ENCODE measurements at regions not wholly inside any gene's neighbourhood (a gene's known extent, or its start where the extent isn't known, plus 50 kb on each side); places are given as distances from the start of the nearest gene placed in this dataset.

- H3K36me3 ChIP-seq (ENCODE audit: insufficient read depth, low read length) = no peaks in the 10 kb centered on the region
- H3K4me1 ChIP-seq (ENCODE audit: insufficient read depth, low read length) = no peaks in the 10 kb centered on the region
- no peaks in the 10 kb centered on the region for H3K9me3 ChIP-seq (ENCODE audit: control insufficient read depth, insufficient read depth, low read length)
- no peak overlapping the region for H3K9ac ChIP-seq (ENCODE audit: low read depth, low read length)
These were observed 66.7 kb downstream of the BARHL2 start for GRCh38 chr1:90650401-90650800.

- H3K36me3 ChIP-seq (ENCODE audit: insufficient read depth, low read length) = no peaks in the 10 kb centered on the region
- H3K4me1 ChIP-seq (ENCODE audit: insufficient read depth, low read length) = no peaks in the 10 kb centered on the region
- H3K9me3 ChIP-seq (ENCODE audit: control insufficient read depth, insufficient read depth, low read length) = no peaks in the 10 kb centered on the region
- H3K9ac ChIP-seq (ENCODE audit: low read depth, low read length) = no peak overlapping the region
These were observed 76.8 kb downstream of the BARHL2 start for GRCh38 chr1:90640325-90640724.

- Histone ChIP-seq H3K36me3 (ENCODE audit: insufficient read depth, low read length) (no peaks in the 10 kb centered on the region), H3K9ac (ENCODE audit: low read depth, low read length) (no peak overlapping the region), H3K4me1 (ENCODE audit: insufficient read depth, low read length) (no peaks in the 10 kb centered on the region), H3K9me3 (ENCODE audit: control insufficient read depth, insufficient read depth, low read length) (no peaks in the 10 kb centered on the region)
These were observed 94.4 kb downstream of the BARHL2 start for GRCh38 chr1:90622666-90623065.

- Histone ChIP-seq H3K4me1 (ENCODE audit: insufficient read depth, low read length) (no peaks in the 10 kb centered on the region), H3K36me3 (ENCODE audit: insufficient read depth, low read length) (no peaks in the 10 kb centered on the region), H3K9me3 (ENCODE audit: control insufficient read depth, insufficient read depth, low read length) (no peaks in the 10 kb centered on the region), H3K9ac (ENCODE audit: low read depth, low read length) (no peak overlapping the region)
These were observed 95.1 kb downstream of the BARHL2 start for GRCh38 chr1:90621986-90622385.

GRCh38 chr1:90616395-90616794 is 100.7 kb downstream of the BARHL2 start:
- H3K9me3 ChIP-seq (ENCODE audit: control insufficient read depth, insufficient read depth, low read length) = no peaks in the 10 kb centered on the region
- no peaks in the 10 kb centered on the region for H3K36me3 ChIP-seq (ENCODE audit: insufficient read depth, low read length)
- H3K4me1 ChIP-seq (ENCODE audit: insufficient read depth, low read length) = no peaks in the 10 kb centered on the region
- H3K9ac ChIP-seq (ENCODE audit: low read depth, low read length) = no peak overlapping the region

GRCh38 chr1:90614872-90615271 is 102.2 kb downstream of the BARHL2 start:
- H3K36me3 ChIP-seq (ENCODE audit: insufficient read depth, low read length) = no peaks in the 10 kb centered on the region

GRCh38 chr1:90613371-90613770 is 103.7 kb downstream of the BARHL2 start:
- no peak overlapping the region for H3K9ac ChIP-seq (ENCODE audit: low read depth, low read length)

More at GRCh38 chr1:90614872-90615271, 102.2 kb downstream of the BARHL2 start:
- no peak overlapping the region for H3K9ac ChIP-seq (ENCODE audit: low read depth, low read length)
- H3K4me1 ChIP-seq (ENCODE audit: insufficient read depth, low read length) = no peaks in the 10 kb centered on the region
- no peaks in the 10 kb centered on the region for H3K9me3 ChIP-seq (ENCODE audit: control insufficient read depth, insufficient read depth, low read length)

GRCh38 chr1:90612033-90612432 is 105.1 kb downstream of the BARHL2 start:
- no peak overlapping the region for H3K9ac ChIP-seq (ENCODE audit: low read depth, low read length)
- no peaks in the 10 kb centered on the region for H3K36me3 ChIP-seq (ENCODE audit: insufficient read depth, low read length)
- H3K4me1 ChIP-seq (ENCODE audit: insufficient read depth, low read length) = no peaks in the 10 kb centered on the region
- no peaks in the 10 kb centered on the region for H3K9me3 ChIP-seq (ENCODE audit: control insufficient read depth, insufficient read depth, low read length)

More at GRCh38 chr1:90613371-90613770, 103.7 kb downstream of the BARHL2 start:
- Histone ChIP-seq H3K9me3 (ENCODE audit: control insufficient read depth, insufficient read depth, low read length) (no peaks in the 10 kb centered on the region), H3K4me1 (ENCODE audit: insufficient read depth, low read length) (no peaks in the 10 kb centered on the region), H3K36me3 (ENCODE audit: insufficient read depth, low read length) (no peaks in the 10 kb centered on the region)

GRCh38 chr1:90607736-90608135 is 109.4 kb downstream of the BARHL2 start:
- H3K36me3 ChIP-seq (ENCODE audit: insufficient read depth, low read length) = no peaks in the 10 kb centered on the region
- H3K9me3 ChIP-seq (ENCODE audit: control insufficient read depth, insufficient read depth, low read length) = no peaks in the 10 kb centered on the region
- no peak overlapping the region for H3K9ac ChIP-seq (ENCODE audit: low read depth, low read length)
- H3K4me1 ChIP-seq (ENCODE audit: insufficient read depth, low read length) = no peaks in the 10 kb centered on the region

- Histone ChIP-seq H3K4me1 (ENCODE audit: insufficient read depth, low read length) (no peaks in the 10 kb centered on the region), H3K9me3 (ENCODE audit: control insufficient read depth, insufficient read depth, low read length) (no peaks in the 10 kb centered on the region), H3K9ac (ENCODE audit: low read depth, low read length) (no peak overlapping the region), H3K36me3 (ENCODE audit: insufficient read depth, low read length) (no peaks in the 10 kb centered on the region)
These were observed 112.0 kb downstream of the BARHL2 start for GRCh38 chr1:90605070-90605469.

GRCh38 chr1:90593312-90593711 is 123.8 kb downstream of the BARHL2 start:
- no peaks in the 10 kb centered on the region for H3K36me3 ChIP-seq (ENCODE audit: insufficient read depth, low read length)
- H3K9ac ChIP-seq (ENCODE audit: low read depth, low read length) = no peak overlapping the region
- H3K4me1 ChIP-seq (ENCODE audit: insufficient read depth, low read length) = no peaks in the 10 kb centered on the region
- no peaks in the 10 kb centered on the region; the same call in 1 of the 2 replicates for H3K9me3 ChIP-seq (ENCODE audit: control insufficient read depth, insufficient read depth, low read length)

GRCh38 chr1:90591970-90592356 is 125.1 kb downstream of the BARHL2 start:
- H3K36me3 ChIP-seq (ENCODE audit: insufficient read depth, low read length) = no peaks in the 10 kb centered on the region
- no peaks in the 10 kb centered on the region for H3K4me1 ChIP-seq (ENCODE audit: insufficient read depth, low read length)
- H3K9ac ChIP-seq (ENCODE audit: low read depth, low read length) = no peak overlapping the region
- no peaks in the 10 kb centered on the region; the same call in 1 of the 2 replicates for H3K9me3 ChIP-seq (ENCODE audit: control insufficient read depth, insufficient read depth, low read length)

- Histone ChIP-seq H3K36me3 (ENCODE audit: insufficient read depth, low read length) (no peaks in the 10 kb centered on the region), H3K9me3 (ENCODE audit: control insufficient read depth, insufficient read depth, low read length) (no peaks in the 10 kb centered on the region; the same call in 1 of the 2 replicates), H3K9ac (ENCODE audit: low read depth, low read length) (no peak overlapping the region), H3K4me1 (ENCODE audit: insufficient read depth, low read length) (no peaks in the 10 kb centered on the region)
These were observed 125.6 kb downstream of the BARHL2 start for GRCh38 chr1:90591355-90591969.

GRCh38 chr1:90580176-90580575 is 136.9 kb downstream of the BARHL2 start:
- Histone ChIP-seq H3K4me1 (ENCODE audit: insufficient read depth, low read length) (no peaks in the 10 kb centered on the region), H3K36me3 (ENCODE audit: insufficient read depth, low read length) (no peaks in the 10 kb centered on the region), H3K9ac (ENCODE audit: low read depth, low read length) (no peak overlapping the region), H3K9me3 (ENCODE audit: control insufficient read depth, insufficient read depth, low read length) (no peaks in the 10 kb centered on the region)

- Histone ChIP-seq H3K9me3 (ENCODE audit: control insufficient read depth, insufficient read depth, low read length) (peaks cover 3% of the 10 kb centered on the region; the same call in 1 of the 2 replicates), H3K36me3 (ENCODE audit: insufficient read depth, low read length) (no peaks in the 10 kb centered on the region), H3K9ac (ENCODE audit: low read depth, low read length) (no peak overlapping the region)
These were observed 137.8 kb downstream of the BARHL2 start for GRCh38 chr1:90579212-90579802.

More at GRCh38 chr1:90579212-90579802, 137.8 kb downstream of the BARHL2 start:
- no peaks in the 10 kb centered on the region for H3K4me1 ChIP-seq (ENCODE audit: insufficient read depth, low read length)
